GM18519 (cell line): ENCODE measurements at regions not wholly inside any gene's neighbourhood (a gene's known extent, or its start where the extent isn't known, plus 50 kb on each side); places are given as distances from the start of the nearest gene placed in this dataset.

ENCODE experiments used
- ATAC-seq: cut with Tn5 transposase; IDR thresholded peaks from one replicate; pipeline ENCODE4 v1.9.1; 2021; ENCODE audit warnings: mild to moderate bottlenecking, moderate library complexity; ENCODE audit not compliant: unreplicated experiment, low FRiP score

DNA sequence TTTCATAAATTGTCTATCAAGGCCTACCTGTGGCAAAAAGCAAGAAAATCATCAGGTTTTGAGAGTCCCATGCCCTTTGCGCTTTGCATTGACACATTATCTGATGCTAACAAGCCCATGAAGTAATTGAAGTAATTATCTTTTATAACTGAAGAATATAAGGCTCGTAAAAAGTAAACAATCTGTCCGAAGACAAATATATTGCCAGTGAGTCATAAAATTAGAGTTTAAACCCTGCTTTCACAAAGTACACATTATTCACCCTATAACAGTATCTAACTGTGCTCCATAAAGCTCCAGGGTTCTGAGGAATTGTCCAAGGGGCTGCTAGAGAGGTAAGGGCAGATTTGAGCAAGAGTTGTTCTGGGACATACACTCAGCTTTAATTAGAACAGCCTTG, 102.3 kb upstream of the PPP1R3A start:
- no peak for ATAC-seq

DNA sequence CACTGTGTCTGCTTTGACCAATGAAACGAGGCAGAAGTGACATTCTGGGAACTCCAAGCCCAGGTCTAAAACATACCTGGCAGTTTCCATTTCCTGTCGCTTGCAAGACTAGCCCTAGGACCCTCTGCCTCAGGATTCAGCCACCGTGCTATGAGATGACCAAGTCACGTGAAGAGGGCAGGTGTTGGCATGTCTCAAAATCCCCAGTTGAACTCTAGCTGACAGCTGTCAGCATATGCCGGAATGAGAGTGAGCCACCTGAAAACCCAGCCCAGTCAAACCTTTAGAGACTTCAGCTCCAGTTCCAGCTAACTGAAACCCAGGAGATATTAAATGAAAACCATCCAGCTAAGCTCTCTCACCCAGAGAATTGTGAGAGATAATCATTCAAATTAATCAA, 89.9 kb upstream of the PPP1R3A start:
- no peak for ATAC-seq

DNA sequence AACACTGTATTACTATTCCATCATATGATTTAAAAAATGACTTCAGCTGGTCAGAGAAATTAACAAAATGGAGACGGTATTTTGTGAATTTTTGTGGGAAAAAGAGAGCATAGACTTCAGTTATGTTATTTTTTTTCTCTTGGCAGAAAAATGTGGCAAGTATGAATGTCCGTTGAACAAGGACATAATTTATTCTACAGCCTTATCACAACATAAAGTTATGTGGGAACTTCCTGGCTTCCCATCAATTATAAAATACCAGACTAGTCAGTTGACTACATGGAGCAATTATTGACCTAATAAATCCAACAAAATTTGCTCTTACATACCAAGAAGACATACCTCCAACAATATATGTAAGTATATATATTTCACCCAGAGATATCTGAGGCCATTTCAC, 88.6 kb upstream of the PPP1R3A start:
- no peak for ATAC-seq

DNA sequence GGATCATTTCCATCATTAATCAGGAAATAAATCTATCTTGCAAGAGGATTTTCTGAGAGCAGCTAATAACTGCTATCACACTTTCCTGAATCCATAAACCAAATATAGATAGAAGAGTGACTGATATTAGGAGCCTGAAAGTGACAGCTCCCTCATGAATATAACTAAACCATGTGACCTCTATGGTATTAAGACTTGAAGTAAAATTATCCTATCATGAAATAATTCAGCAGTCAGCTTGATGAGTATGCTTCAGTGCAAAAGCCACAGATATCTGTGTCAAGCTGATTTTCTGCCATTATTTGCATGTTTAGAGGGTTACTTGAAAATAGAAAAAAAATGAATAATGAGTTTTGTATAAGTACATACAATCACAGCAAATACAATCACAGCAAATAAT, 80.1 kb upstream of the PPP1R3A start:
- no peak for ATAC-seq

DNA sequence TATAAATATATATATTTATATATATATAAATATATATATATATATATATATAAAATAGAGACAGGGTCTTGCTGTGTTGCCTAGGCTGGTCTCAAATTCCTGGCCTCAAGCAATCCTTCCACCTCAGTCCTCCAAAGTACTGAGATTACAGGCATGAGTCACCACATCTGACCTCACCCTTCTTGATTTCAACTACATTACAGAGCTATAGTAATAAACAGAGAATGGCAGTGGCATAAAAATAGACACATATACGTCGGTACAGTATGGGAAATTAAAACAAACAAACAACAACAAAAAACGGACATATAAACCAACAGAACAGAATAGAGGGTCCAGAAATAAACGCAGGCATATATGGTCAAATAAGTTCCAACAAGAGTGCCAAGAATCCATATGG, 77.6 kb upstream of the PPP1R3A start:
- no peak for ATAC-seq

DNA sequence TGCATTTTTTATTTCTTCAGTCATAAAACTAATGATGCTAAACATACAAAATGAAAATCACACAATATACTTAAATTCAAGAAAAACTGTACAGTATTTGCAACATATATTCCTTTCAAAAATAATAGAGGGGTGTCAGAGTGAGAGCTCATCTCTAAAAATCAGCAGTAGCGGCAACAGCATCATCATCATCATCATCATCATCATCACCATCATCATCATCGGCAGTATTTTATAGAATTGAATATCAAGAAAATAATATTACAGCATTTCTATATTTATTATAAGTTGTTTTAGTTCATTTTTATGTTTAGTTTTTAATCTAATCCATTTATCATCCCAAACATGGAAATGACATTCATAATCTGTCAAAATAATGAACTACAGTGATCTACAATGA, 67.4 kb upstream of the PPP1R3A start:
- no peak for ATAC-seq

DNA sequence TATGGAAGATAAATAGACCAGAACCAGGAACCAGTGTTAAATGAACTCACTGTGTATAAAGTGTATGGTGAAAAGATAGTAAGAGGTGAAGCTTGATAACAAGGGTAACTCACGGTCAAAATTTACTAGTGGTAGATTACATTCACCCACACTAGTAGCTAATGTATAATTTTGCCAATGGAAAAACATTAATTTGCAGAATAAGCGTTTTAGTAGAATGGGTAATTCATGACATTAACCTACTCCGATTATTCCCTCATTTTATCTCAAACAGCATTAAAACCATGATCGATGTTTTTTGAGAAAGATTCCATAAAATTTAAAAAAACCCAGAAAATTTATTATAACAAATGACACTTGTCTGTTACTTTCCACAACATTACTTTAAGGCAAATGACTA, 57.7 kb upstream of the PPP1R3A start:
- no peak for ATAC-seq

DNA sequence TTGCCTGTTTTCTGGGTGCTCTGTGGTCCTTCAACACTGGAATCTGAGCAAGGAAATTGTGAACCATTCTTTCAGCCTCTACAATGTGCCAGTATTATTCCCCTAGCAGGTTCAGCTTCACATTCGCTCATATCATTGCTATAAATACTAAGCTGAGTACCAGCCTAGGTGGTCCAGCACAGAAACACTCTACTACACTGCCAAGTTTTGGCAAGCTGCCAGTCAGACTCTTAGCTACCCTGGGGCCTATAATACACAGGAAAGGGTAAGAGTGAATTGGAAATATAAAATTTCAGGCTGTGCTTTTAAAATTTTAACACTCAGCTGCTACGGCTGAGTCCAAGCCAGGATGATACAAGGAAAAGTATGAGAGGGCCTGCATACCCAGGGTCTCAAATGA, 49.9 kb upstream of the PPP1R3A start:
- no peak for ATAC-seq
